ENCODE measurements at regions not wholly inside any gene's neighbourhood (a gene's known extent, or its start where the extent isn't known, plus 50 kb on each side); places are given as distances from the start of the nearest gene placed in this dataset.
"Not testable (repeated sequence)": the region's sequence is repeated elsewhere in the genome, so short reads cannot be mapped to it uniquely, and the experiment has no call there.

DNA sequence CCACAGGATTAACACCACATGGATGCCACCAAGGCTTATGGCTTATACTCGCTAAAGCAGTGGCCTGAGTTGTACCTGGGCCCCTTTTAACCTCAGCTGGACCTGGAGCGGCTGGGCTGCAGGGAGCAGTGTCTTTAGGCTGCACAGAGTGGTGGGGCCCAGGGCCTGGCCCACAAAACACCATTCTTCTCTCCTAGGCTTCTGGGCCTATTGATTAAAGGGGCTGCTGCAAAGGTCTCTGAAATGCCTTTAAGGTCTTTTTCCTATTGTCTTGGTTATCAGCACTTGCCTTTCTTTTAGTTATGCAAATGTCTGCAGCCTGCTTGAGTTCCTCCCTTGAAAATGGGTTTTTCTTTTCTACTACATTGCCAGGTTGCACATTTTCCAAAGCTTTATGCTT lies 973.9 kb upstream of the PRR20A start:
- no peak for ATAC-seq (ENCODE audit: low FRiP score)
- no peaks in the 10 kb centered on the region for H3K9me3 ChIP-seq (ENCODE audit: control insufficient read depth, low read length)
- H3K4me1 ChIP-seq (ENCODE audit: control insufficient read depth in 1 of 2, insufficient read depth in 2 of 2, low read length in 2 of 2): no peaks in the 10 kb centered on the region
- H3K36me3 ChIP-seq (ENCODE audit: control insufficient read depth in 1 of 2, insufficient read depth in 2 of 2, low read length in 1 of 2): no peaks in the 10 kb centered on the region
- no peak for DNase-seq
- intact Hi-C loops (cut with DNase I): no loop called here
- no peak overlapping the region for H3K4me3 ChIP-seq (ENCODE audit: low read length in 2 of 2)
- WGBS, 2 donors: 88 to 90% methylated on average over 2 of the region's 2 CpGs
- H3K27ac ChIP-seq (ENCODE audit: low read depth in 1 of 2, low read length in 2 of 2): no peak overlapping the region
- no peaks in the 10 kb centered on the region for H3K27me3 ChIP-seq (ENCODE audit: control insufficient read depth in 1 of 2, insufficient read depth in 2 of 2, low read length in 1 of 2)

DNA sequence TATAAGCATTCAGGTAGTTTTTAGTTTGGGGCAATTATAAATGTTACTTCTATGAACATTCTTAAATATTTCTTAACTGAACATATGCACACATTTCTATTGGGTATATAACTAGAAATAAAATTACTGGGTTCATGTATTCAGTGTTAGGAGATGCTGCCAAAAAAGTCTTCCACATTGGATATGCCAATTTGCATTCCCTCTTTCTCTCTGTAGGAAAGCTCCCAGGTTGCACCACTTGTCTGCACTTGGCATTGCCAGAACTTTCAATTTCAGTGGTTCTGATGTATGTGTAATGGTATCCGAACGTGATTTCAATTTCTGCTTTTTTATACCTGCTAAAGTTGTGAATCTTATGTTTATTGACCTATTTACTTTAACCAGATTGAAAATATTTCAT lies 972.1 kb upstream of the PRR20A start:
- intact Hi-C loops (cut with DNase I): no loop called here
- H3K4me1 ChIP-seq (ENCODE audit: control insufficient read depth in 1 of 2, insufficient read depth in 2 of 2, low read length in 2 of 2): no peaks in the 10 kb centered on the region
- H3K27ac ChIP-seq (ENCODE audit: low read depth in 1 of 2, low read length in 2 of 2): no peak overlapping the region
- no peak overlapping the region for H3K4me3 ChIP-seq (ENCODE audit: low read length in 2 of 2)
- WGBS, 2 donors: 73 to 83% methylated on average over 2 of the region's 2 CpGs
- no peak for ATAC-seq (ENCODE audit: low FRiP score)
- H3K9me3 ChIP-seq (ENCODE audit: control insufficient read depth, low read length): no peaks in the 10 kb centered on the region
- no peaks in the 10 kb centered on the region for H3K27me3 ChIP-seq (ENCODE audit: control insufficient read depth in 1 of 2, insufficient read depth in 2 of 2, low read length in 1 of 2)
- no peaks in the 10 kb centered on the region for H3K36me3 ChIP-seq (ENCODE audit: control insufficient read depth in 1 of 2, insufficient read depth in 2 of 2, low read length in 1 of 2)
- DNase-seq: no peak

DNA sequence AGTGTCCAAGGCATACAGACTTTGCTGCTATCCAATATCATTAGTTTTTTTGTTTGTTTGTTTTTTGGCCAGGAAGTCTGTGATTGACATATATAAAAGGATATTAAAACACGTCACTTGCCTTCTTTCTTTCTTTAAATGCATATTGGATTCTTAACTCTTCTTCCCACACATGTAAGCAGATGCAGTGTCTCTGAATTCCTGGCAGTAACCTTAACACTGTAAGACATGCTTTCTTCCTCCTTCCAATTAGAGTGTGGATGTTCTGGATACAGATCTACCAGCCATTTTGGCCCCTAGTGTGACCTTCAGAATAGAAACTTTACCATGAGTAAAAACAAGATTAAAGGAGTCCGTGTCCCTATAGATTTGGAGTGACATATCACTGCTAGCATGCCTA lies 967.4 kb upstream of the PRR20A start:
- Histone ChIP-seq H3K27me3 (ENCODE audit: control insufficient read depth in 1 of 2, insufficient read depth in 2 of 2, low read length in 1 of 2) (no peaks in the 10 kb centered on the region), H3K4me1 (ENCODE audit: control insufficient read depth in 1 of 2, insufficient read depth in 2 of 2, low read length in 2 of 2) (no peaks in the 10 kb centered on the region), H3K4me3 (ENCODE audit: low read length in 2 of 2) (no peak overlapping the region), H3K9me3 (ENCODE audit: control insufficient read depth, low read length) (no peaks in the 10 kb centered on the region), H3K36me3 (ENCODE audit: control insufficient read depth in 1 of 2, insufficient read depth in 2 of 2, low read length in 1 of 2) (no peaks in the 10 kb centered on the region), H3K27ac (ENCODE audit: low read depth in 1 of 2, low read length in 2 of 2) (no peak overlapping the region)
- intact Hi-C loops (cut with DNase I): no loop called here
- ATAC-seq (ENCODE audit: low FRiP score) (no peak), DNase-seq (no peak)
- WGBS, 2 donors: 39 to 45% methylated on average over 2 of the region's 2 CpGs

DNA sequence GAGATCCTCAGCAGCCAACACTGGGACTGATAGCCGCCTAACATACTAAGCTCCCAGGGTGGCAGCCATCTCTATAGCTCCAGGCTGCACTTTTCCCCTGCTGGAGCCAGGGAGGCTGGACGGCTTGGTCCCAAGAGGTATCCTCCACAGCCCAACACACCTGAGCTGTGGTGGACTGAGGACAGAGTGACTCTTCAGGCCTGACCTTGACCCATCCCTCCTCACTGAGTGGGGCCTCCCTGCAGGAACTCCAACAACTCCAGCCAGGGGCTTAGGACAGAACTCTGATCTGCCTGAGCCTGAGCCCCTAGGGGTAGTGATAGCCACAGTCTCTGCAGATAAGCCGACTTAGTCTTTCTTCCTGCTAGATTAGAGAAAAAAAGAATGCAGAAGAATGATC lies 958.1 kb upstream of the PRR20A start:
- Histone ChIP-seq H3K27me3 (ENCODE audit: control insufficient read depth in 1 of 2, insufficient read depth in 2 of 2, low read length in 1 of 2) (no peaks in the 10 kb centered on the region), H3K36me3 (ENCODE audit: control insufficient read depth in 1 of 2, insufficient read depth in 2 of 2, low read length in 1 of 2) (no peaks in the 10 kb centered on the region), H3K27ac (ENCODE audit: low read depth in 1 of 2, low read length in 2 of 2) (no peak overlapping the region), H3K4me3 (ENCODE audit: low read length in 2 of 2) (no peak overlapping the region), H3K4me1 (ENCODE audit: control insufficient read depth in 1 of 2, insufficient read depth in 2 of 2, low read length in 2 of 2) (no peaks in the 10 kb centered on the region), H3K9me3 (ENCODE audit: control insufficient read depth, low read length) (no peaks in the 10 kb centered on the region)
- intact Hi-C loops (cut with DNase I): no loop called here
- no peak for DNase-seq
- 80 to 88% methylated on average over 3 of the region's 3 CpGs for WGBS, 2 donors
- ATAC-seq (ENCODE audit: low FRiP score): no peak

DNA sequence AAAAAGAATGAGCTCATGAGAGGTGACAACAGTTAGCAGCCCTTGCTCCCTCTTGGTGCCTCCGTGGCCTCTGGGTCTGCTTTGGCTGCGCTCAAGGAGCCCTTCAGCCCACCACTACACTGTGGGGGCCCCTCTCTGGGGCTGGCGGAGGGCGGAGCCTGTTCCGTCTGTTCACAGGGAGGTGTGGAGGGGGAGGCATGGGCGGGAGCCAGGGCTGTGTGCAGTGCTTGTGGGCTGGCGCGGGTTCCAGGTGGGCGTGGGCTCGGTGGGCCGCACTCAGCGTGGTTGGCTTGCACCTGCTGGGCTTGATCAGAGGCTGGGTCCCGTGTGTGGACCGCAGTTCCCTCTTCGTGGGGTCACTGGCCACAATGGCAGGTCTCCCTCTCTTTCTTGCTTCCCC lies 953.4 kb upstream of the PRR20A start:
- peak; percentile 38 for ATAC-seq (ENCODE audit: low FRiP score)
- intact Hi-C loops (cut with DNase I): no loop called here
- Histone ChIP-seq H3K27ac (ENCODE audit: low read depth in 1 of 2, low read length in 2 of 2) (no peak overlapping the region), H3K9me3 (ENCODE audit: control insufficient read depth, low read length) (no peaks in the 10 kb centered on the region), H3K4me1 (ENCODE audit: control insufficient read depth in 1 of 2, insufficient read depth in 2 of 2, low read length in 2 of 2) (no peaks in the 10 kb centered on the region), H3K36me3 (ENCODE audit: control insufficient read depth in 1 of 2, insufficient read depth in 2 of 2, low read length in 1 of 2) (no peaks in the 10 kb centered on the region), H3K27me3 (ENCODE audit: control insufficient read depth in 1 of 2, insufficient read depth in 2 of 2, low read length in 1 of 2) (no peaks in the 10 kb centered on the region), H3K4me3 (ENCODE audit: low read length in 2 of 2) (no peak overlapping the region)
- DNase-seq: peak in 1 of 2 donors; percentile 48
- WGBS, 2 donors: 93 to 95% methylated on average over 15 of the region's 15 CpGs

DNA sequence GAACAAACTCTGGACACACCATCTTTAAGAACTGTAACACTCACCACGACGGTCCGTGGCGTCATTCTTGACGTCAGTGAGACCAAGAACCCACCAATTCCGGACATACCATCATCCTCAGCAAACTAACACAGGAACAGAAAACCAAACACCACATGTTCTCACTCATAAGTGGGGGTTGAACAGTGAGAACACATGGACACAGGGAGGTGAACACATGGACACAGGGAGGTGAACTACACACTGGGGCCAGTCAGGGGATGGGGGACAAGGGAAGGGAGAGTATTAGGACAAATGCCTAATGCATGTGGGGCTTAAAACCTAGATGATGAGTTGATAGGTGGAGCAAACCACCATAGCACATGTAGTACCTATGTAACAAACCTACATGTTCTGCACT lies 952.1 kb upstream of the PRR20A start:
- H3K9me3 ChIP-seq (ENCODE audit: control insufficient read depth, low read length); H3K27me3 ChIP-seq (ENCODE audit: control insufficient read depth in 1 of 2, insufficient read depth in 2 of 2, low read length in 1 of 2); H3K4me3 ChIP-seq (ENCODE audit: low read length in 2 of 2); H3K36me3 ChIP-seq (ENCODE audit: control insufficient read depth in 1 of 2, insufficient read depth in 2 of 2, low read length in 1 of 2); H3K27ac ChIP-seq (ENCODE audit: low read depth in 1 of 2, low read length in 2 of 2); ATAC-seq (ENCODE audit: low FRiP score); intact Hi-C loops (cut with DNase I); DNase-seq; H3K4me1 ChIP-seq (ENCODE audit: control insufficient read depth in 1 of 2, insufficient read depth in 2 of 2, low read length in 2 of 2): not testable (repeated sequence)
- WGBS, 2 donors: 88 to 91% methylated on average over 6 of the region's 6 CpGs

DNA sequence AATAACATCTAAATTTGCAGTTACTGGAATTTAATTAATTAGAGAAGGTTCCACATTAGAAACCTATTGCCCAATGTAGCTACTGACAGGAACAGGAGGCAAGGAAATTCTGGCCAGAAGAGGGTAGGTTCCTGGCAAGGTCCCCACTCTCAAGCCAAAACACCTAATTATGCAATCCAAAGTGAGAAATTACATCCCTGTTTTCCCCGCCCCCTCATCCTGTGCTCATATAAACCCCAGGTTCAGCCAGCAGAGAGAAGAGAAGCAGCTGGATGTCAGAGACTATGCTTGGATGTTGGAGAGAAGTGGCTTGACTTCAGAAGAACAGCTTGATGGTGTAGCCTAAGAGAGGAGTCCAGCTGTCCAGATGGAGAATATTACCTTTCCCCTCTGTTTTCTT lies 951.3 kb upstream of the PRR20A start:
- intact Hi-C loops (cut with DNase I): no loop called here
- no peak for DNase-seq

DNA sequence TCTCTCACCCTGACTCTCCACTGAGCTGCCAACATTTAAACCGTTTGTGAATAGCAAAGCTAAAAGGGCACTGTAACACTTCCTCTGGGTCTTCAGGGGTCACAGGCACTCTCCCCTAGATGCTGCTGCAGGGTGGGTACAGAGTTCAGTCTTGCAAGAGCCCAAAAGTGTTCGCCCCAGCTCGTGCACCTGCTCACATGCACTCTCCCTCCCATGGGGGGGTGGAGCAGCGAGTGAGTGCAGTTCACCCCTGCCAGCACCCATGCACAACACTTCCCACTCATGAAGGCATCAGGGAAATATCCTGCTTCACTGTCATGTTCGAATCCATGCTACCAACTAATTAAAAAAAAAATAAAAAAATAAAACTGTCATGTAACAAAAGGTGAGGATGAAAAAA lies 950.7 kb upstream of the PRR20A start:
- H3K36me3 ChIP-seq (ENCODE audit: control insufficient read depth in 1 of 2, insufficient read depth in 2 of 2, low read length in 1 of 2): no peaks in the 10 kb centered on the region
- H3K4me3 ChIP-seq (ENCODE audit: low read length in 2 of 2): no peak overlapping the region
- DNase-seq (no peak), ATAC-seq (ENCODE audit: low FRiP score) (no peak)
- intact Hi-C loops (cut with DNase I): no loop called here
- H3K4me1 ChIP-seq (ENCODE audit: control insufficient read depth in 1 of 2, insufficient read depth in 2 of 2, low read length in 2 of 2): no peaks in the 10 kb centered on the region
- H3K27me3 ChIP-seq (ENCODE audit: control insufficient read depth in 1 of 2, insufficient read depth in 2 of 2, low read length in 1 of 2): no peaks in the 10 kb centered on the region
- no peak overlapping the region for H3K27ac ChIP-seq (ENCODE audit: low read depth in 1 of 2, low read length in 2 of 2)
- 71% methylated on average over 5 of the region's 5 CpGs for WGBS, 2 donors
- H3K9me3 ChIP-seq (ENCODE audit: control insufficient read depth, low read length): no peaks in the 10 kb centered on the region

More for the DNA sequence above, 951.3 kb upstream of the PRR20A start:
- WGBS, 2 donors: 67 to 72% methylated on average over 1 of the region's 1 CpG
- no peaks in the 10 kb centered on the region for H3K9me3 ChIP-seq (ENCODE audit: control insufficient read depth, low read length)
- H3K4me1 ChIP-seq (ENCODE audit: control insufficient read depth in 1 of 2, insufficient read depth in 2 of 2, low read length in 2 of 2): no peaks in the 10 kb centered on the region
- H3K36me3 ChIP-seq (ENCODE audit: control insufficient read depth in 1 of 2, insufficient read depth in 2 of 2, low read length in 1 of 2): no peaks in the 10 kb centered on the region
- no peaks in the 10 kb centered on the region for H3K27me3 ChIP-seq (ENCODE audit: control insufficient read depth in 1 of 2, insufficient read depth in 2 of 2, low read length in 1 of 2)
- no peak overlapping the region for H3K27ac ChIP-seq (ENCODE audit: low read depth in 1 of 2, low read length in 2 of 2)
- ATAC-seq (ENCODE audit: low FRiP score): no peak
- H3K4me3 ChIP-seq (ENCODE audit: low read length in 2 of 2): no peak overlapping the region

DNA sequence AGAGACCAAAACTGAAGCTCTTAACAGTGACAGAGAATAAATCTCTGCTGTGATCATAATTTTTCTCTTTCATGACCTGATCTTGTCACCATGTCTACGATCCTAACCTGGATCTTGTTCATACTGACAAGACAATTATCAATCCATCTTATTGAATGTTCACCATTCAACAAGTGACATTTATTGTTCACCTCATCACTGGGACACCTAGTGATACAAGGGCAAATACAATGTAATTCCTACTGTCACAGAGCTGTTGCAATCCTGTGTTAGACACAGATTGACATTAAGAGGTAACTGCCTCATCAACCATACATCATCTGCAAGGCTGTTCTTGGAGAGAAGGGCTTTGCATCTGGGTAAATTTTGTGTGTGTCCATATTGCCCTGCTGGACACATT lies 942.4 kb upstream of the PRR20A start:
- WGBS, 2 donors: 49 to 55% methylated on average over 1 of the region's 1 CpG
- DNase-seq: no peak
- intact Hi-C loops (cut with DNase I): no loop called here

More for the DNA sequence above, 942.4 kb upstream of the PRR20A start:
- Histone ChIP-seq H3K27me3 (ENCODE audit: control insufficient read depth in 1 of 2, insufficient read depth in 2 of 2, low read length in 1 of 2) (no peaks in the 10 kb centered on the region), H3K36me3 (ENCODE audit: control insufficient read depth in 1 of 2, insufficient read depth in 2 of 2, low read length in 1 of 2) (no peaks in the 10 kb centered on the region), H3K27ac (ENCODE audit: low read depth in 1 of 2, low read length in 2 of 2) (no peak overlapping the region), H3K4me3 (ENCODE audit: low read length in 2 of 2) (no peak overlapping the region), H3K4me1 (ENCODE audit: control insufficient read depth in 1 of 2, insufficient read depth in 2 of 2, low read length in 2 of 2) (no peaks in the 10 kb centered on the region), H3K9me3 (ENCODE audit: control insufficient read depth, low read length) (no peaks in the 10 kb centered on the region)
- no peak for ATAC-seq (ENCODE audit: low FRiP score)

All from aorta (tissue), 5 donors.